PC-9 (cell line): ENCODE measurements at regions not wholly inside any gene's neighbourhood (a gene's known extent, or its start where the extent isn't known, plus 50 kb on each side); places are given as distances from the start of the nearest gene placed in this dataset.
A peak's percentile ranks its signal among the peaks of the same experiment; 100 is the strongest.

Experiments
- BruUV-seq: library from RNA; stranded (reverse); fragments of 400-500 nt; replicated peaks from 2 replicates; lab custom pipeline; 2021; lab: Mats Ljungman, UMichigan
- CTCF ChIA-PET: fragments of 300-600 bp; sonication (Branson Sonifier 250); formaldehyde crosslinking; loops from one replicate; lab custom pipeline; 2022; ENCODE audit warnings: antibody characterized with exemption; lab: Charles Lee
- POLR2A ChIA-PET: fragments of 300-600 bp; sonication (Branson Sonifier 250); formaldehyde crosslinking; loops from one replicate; lab custom pipeline; 2022; ENCODE audit warnings: antibody characterized with exemption; ENCODE audit not compliant: unreplicated experiment; lab: Charles Lee
- DNase-seq, 2 experiments: peaks; one replicate each; pipeline versions ENCODE4 v3.0.0 to v3.0.0-alpha.2; 2015 to 2022; ENCODE audit warnings: mixed read lengths in 1 of 2
- H2AFZ ChIP-seq: fragments of 200-600 bp; sonication (generic); 2 replicates; pipeline ENCODE4 v1.8.1; 2017; ENCODE audit warnings: antibody characterized with exemption
- H3F3A ChIP-seq: fragments of 200-600 bp; sonication (generic); 2 replicates; pipeline ENCODE4 v1.8.1; 2017; ENCODE audit warnings: antibody characterized with exemption, mild to moderate bottlenecking, low read depth; ENCODE audit not compliant: insufficient read depth
- H3K27ac ChIP-seq: fragments of 200-600 bp; sonication (generic); 2 replicates; pipeline ENCODE4 v1.6.1; 2016; ENCODE audit warnings: mixed run types
- H3K27me3 ChIP-seq: fragments of 200-600 bp; sonication (generic); 2 replicates; pipeline ENCODE4 v1.6.1; 2016; ENCODE audit warnings: low read depth, mixed run types; ENCODE audit not compliant: insufficient read depth
- H3K36me3 ChIP-seq: fragments of 200-600 bp; sonication (generic); 2 replicates; pipeline ENCODE4 v1.6.1; 2016; ENCODE audit warnings: low read depth, mixed run types
- H3K4me1 ChIP-seq: fragments of 200-600 bp; sonication (generic); replicated peaks from 2 replicates; pipeline ENCODE4 v1.6.1; 2016; ENCODE audit warnings: mixed run types; ENCODE audit not compliant: insufficient read depth
- H3K4me2 ChIP-seq: fragments of 200-600 bp; sonication (generic); 2 replicates; pipeline ENCODE4 v1.6.1; 2017; ENCODE audit warnings: mixed run types
- H3K4me3 ChIP-seq: fragments of 200-600 bp; sonication (generic); 2 replicates; pipeline ENCODE4 v1.6.1; 2016; ENCODE audit warnings: mixed run types
- H3K79me2 ChIP-seq: fragments of 200-600 bp; sonication (generic); 2 replicates; pipeline ENCODE4 v1.6.1; 2017; ENCODE audit warnings: low read depth, mixed run types
- H3K9me2 ChIP-seq: fragments of 200-600 bp; sonication (generic); 2 replicates; pipeline ENCODE4 v1.8.1; 2017; ENCODE audit warnings: mild to moderate bottlenecking; ENCODE audit not compliant: insufficient read depth
- H3K9me3 ChIP-seq: fragments of 200-600 bp; sonication (generic); 2 replicates; pipeline ENCODE4 v1.8.1; 2016; ENCODE audit warnings: low read depth; ENCODE audit not compliant: insufficient read depth
- H4K20me1 ChIP-seq: fragments of 200-600 bp; sonication (generic); 2 replicates; pipeline ENCODE4 v1.8.1; 2017; ENCODE audit not compliant: insufficient read depth
- CTCF ChIP-seq: fragments of 200-600 bp; sonication (generic); conservative IDR thresholded peaks from 2 replicates; pipeline ENCODE4 v1.6.1; 2017; ENCODE audit warnings: mixed run types, antibody characterized with exemption, mild to moderate bottlenecking, moderate library complexity
- EZH2 ChIP-seq: fragments of 200-600 bp; sonication (generic); IDR thresholded peaks from 2 replicates; pipeline ENCODE4 v1.8.0; 2017; ENCODE audit warnings: antibody characterized with exemption, low read depth
- intact Hi-C: fragments of 100-400 bp; cut with micrococcal nuclease; formaldehyde crosslinking; loops from one replicate; pipeline ENCODE4 v1.10.0; 2022; ENCODE audit not compliant: unreplicated experiment

- DNase-seq: peak in 1 of 2 experiments; percentile 14
- intact Hi-C loops: loop anchor here (1.0 to 10.0 kb wide), 3 partner anchors 138 to 423 kb away; no protein-coding TSS in a partner anchor
- Histone ChIP-seq H3K36me3 (no peaks in the 10 kb centered on the region), H3K27ac (no peak overlapping the region), H3K4me2 (no peak overlapping the region), H3K9me2 (no peaks in the 10 kb centered on the region), H3K79me2 (no peaks in the 10 kb centered on the region), H2AFZ (no peak overlapping the region), H3K27me3 (peaks cover 37% of the 10 kb centered on the region), H3K4me1 (no peaks in the 10 kb centered on the region), H3F3A (no peaks in the 10 kb centered on the region), H3K9me3 (no peaks in the 10 kb centered on the region), H4K20me1 (no peaks in the 10 kb centered on the region), H3K4me3 (no peak overlapping the region)
- CTCF ChIA-PET: interaction anchor here (0.5 to 2.0 kb wide), 3 partner anchors 170 to 1291 kb away, joined by 3 to 7 read pairs (median 6); no protein-coding TSS in a partner anchor
- POLR2A ChIA-PET: no interaction called here
- TF ChIP-seq EZH2 (no peak), CTCF (peak; percentile 89)
- BruUV-seq: no TSS peak
Observed at GRCh38 chr7:33757563-33758165, 147.7 kb upstream of the BMPER start.

- Histone ChIP-seq H3K36me3 (no peaks in the 10 kb centered on the region), H3K27me3 (peaks cover 21% of the 10 kb centered on the region), H3K4me3 (no peak overlapping the region), H3K27ac (no peak overlapping the region), H3K4me2 (no peak overlapping the region), H3K4me1 (no peaks in the 10 kb centered on the region), H3K9me3 (no peaks in the 10 kb centered on the region), H3F3A (no peaks in the 10 kb centered on the region), H4K20me1 (no peaks in the 10 kb centered on the region), H2AFZ (no peak overlapping the region), H3K9me2 (no peaks in the 10 kb centered on the region), H3K79me2 (no peaks in the 10 kb centered on the region)
- intact Hi-C loops: no loop called here
- ChIA-PET POLR2A (no interaction called here), CTCF (no interaction called here)
- TF ChIP-seq EZH2 (no peak), CTCF (no peak)
- BruUV-seq: no TSS peak
- no peak for DNase-seq
Observed at GRCh38 chr7:33760146-33760545, 145.2 kb upstream of the BMPER start.

- intact Hi-C loops: no loop called here
- H3K9me3 ChIP-seq: no peaks in the 10 kb centered on the region
- no peaks in the 10 kb centered on the region for H3K9me2 ChIP-seq
- no peaks in the 10 kb centered on the region for H4K20me1 ChIP-seq
- H3K27me3 ChIP-seq: peaks cover 14% of the 10 kb centered on the region; the same call in 1 of the 2 replicates
- no peak overlapping the region for H3K27ac ChIP-seq
- no peak overlapping the region for H2AFZ ChIP-seq
- no peak for DNase-seq
- no peak overlapping the region for H3K4me2 ChIP-seq
- H3K4me3 ChIP-seq: no peak overlapping the region
- no TSS peak for BruUV-seq
- ChIA-PET POLR2A (no interaction called here), CTCF (no interaction called here)
- no peaks in the 10 kb centered on the region for H3K4me1 ChIP-seq
- no peaks in the 10 kb centered on the region for H3F3A ChIP-seq
- no peaks in the 10 kb centered on the region for H3K36me3 ChIP-seq
- TF ChIP-seq CTCF (no peak), EZH2 (no peak)
- no peaks in the 10 kb centered on the region for H3K79me2 ChIP-seq
Observed at GRCh38 chr7:33760834-33761233, 144.5 kb upstream of the BMPER start.
